Natural killer cell (primary cell): ENCODE measurements at regions not wholly inside any gene's neighbourhood (a gene's known extent, or its start where the extent isn't known, plus 50 kb on each side); places are given as distances from the start of the nearest gene placed in this dataset.

Experiments used
- ATAC-seq, 3 donors: fragments of 150-1000 bp in 2 of 3; fragments of 200-7000 bp in 1 of 3; cut with Tn5 transposase; 1 replicate in 1 of 3; 2 replicates in 2 of 3; pipeline ENCODE4 v1.10.0; 2021; ENCODE audit warnings: mild to moderate bottlenecking in 2 of 3, moderate library complexity in 2 of 3
- DNase-seq, 2 donors: peaks; one replicate each; pipeline versions ENCODE4 v3.0.0 to v3.0.0-alpha.2; 2013 to 2021; ENCODE audit warnings: mixed read lengths in 1 of 2
- H3K27ac ChIP-seq: one replicate; pipeline ENCODE4 v1.5.1; 2013; ENCODE audit warnings: mild to moderate bottlenecking, low read length
- H3K27me3 ChIP-seq: one replicate; pipeline ENCODE4 v1.6.1; 2013; ENCODE audit warnings: low read length; ENCODE audit not compliant: control insufficient read depth, insufficient read depth
- H3K36me3 ChIP-seq: one replicate; pipeline ENCODE4 v1.6.1; 2013; ENCODE audit warnings: low read length; ENCODE audit not compliant: control insufficient read depth, insufficient read depth
- H3K4me1 ChIP-seq: one replicate; pipeline ENCODE4 v1.6.1; 2013; ENCODE audit warnings: low read length; ENCODE audit not compliant: control insufficient read depth, insufficient read depth
- H3K4me3 ChIP-seq: one replicate; pipeline ENCODE4 v1.5.1; 2013; ENCODE audit warnings: low read length
- H3K9me3 ChIP-seq: one replicate; pipeline ENCODE4 v1.6.1; 2013; ENCODE audit warnings: low read length; ENCODE audit not compliant: control insufficient read depth, insufficient read depth
- H3K27ac Mint-ChIP-seq, 2 donors: one replicate each; pipeline ENCODE4 v1.8.0; 2022; ENCODE audit warnings: mild to moderate bottlenecking in 2 of 2, mixed read lengths in 2 of 2, moderate library complexity in 1 of 2
- H3K27me3 Mint-ChIP-seq, 2 donors: one replicate each; pipeline ENCODE4 v1.8.0; 2022; ENCODE audit warnings: low read depth in 2 of 2, mixed read lengths in 2 of 2
- H3K36me3 Mint-ChIP-seq: one replicate; pipeline ENCODE4 v1.8.0; 2022; ENCODE audit warnings: mixed read lengths
- H3K4me1 Mint-ChIP-seq, 2 donors: one replicate each; pipeline ENCODE4 v1.8.0; 2022; ENCODE audit warnings: mixed read lengths in 2 of 2
- H3K4me3 Mint-ChIP-seq: one replicate; pipeline ENCODE4 v1.8.0; 2022; ENCODE audit warnings: mild to moderate bottlenecking, moderate library complexity, mixed read lengths
- H3K9me3 Mint-ChIP-seq, 2 donors: one replicate each; pipeline ENCODE4 v1.8.0; 2022; ENCODE audit warnings: mixed read lengths in 2 of 2
- WGBS: methylation state at CpG from one replicate; pipeline ENCODE4 v1.1.7; 2013; ENCODE audit warnings: missing lambda C conversion rate; ENCODE audit not compliant: insufficient coverage; 5-methylcytosine and 5-hydroxymethylcytosine counted together
- intact Hi-C: fragments of 100-400 bp; cut with micrococcal nuclease; formaldehyde crosslinking; loops from one replicate; pipeline ENCODE4 v1.14.2; 2022
- TF ChIP-seq, protein P1 (sequence below): fragments of 200-600 bp; IDR thresholded peaks from one replicate; pipeline ENCODE4 v1.8.0; 2022; ENCODE audit warnings: antibody characterized with exemption

DNA sequence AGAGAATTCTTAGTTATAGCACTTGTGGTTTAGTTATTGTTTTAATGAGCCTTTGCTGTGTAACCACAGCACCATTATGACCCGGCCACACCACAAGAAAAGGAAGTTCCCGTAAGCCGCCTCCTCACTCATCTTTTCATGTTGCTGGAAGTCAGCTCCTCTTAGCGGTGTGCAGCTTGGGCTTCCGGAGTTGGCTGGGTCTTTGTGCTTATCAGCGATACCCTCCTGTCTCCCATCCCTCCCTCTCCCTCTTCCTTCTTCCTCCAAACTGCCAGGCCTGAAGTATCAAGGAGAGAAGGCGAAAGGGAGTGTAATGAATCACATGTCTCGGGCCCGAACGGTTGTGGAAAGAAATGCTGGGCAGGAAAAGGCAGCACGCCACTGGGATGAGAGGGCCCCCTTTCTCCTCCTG, 353.5 kb downstream of the MCTP2 start:
- no peak overlapping the region for H3K27ac Mint-ChIP-seq
- H3K9me3 Mint-ChIP-seq: no peaks in the 10 kb centered on the region
- peaks cover 31 to 40% of the 10 kb centered on the region in 2 donors for H3K4me1 Mint-ChIP-seq
- Histone ChIP-seq H3K27ac (no peak overlapping the region), H3K9me3 (no peaks in the 10 kb centered on the region), H3K36me3 (no peaks in the 10 kb centered on the region), H3K4me1 (peaks cover 22% of the 10 kb centered on the region), H3K4me3 (no peak overlapping the region), H3K27me3 (peaks cover 30% of the 10 kb centered on the region)
- WGBS: 0% methylated on average over 10 of the region's 11 CpGs
- H3K27me3 Mint-ChIP-seq: peaks cover 53 to 96% of the 10 kb centered on the region in 2 donors
- H3K4me3 Mint-ChIP-seq: peak overlapping the region; percentile 76
- H3K36me3 Mint-ChIP-seq: no peaks in the 10 kb centered on the region
- intact Hi-C loops: loop anchor here (5.0 kb wide), 1 partner anchor 707 kb away; no protein-coding TSS in a partner anchor
- ATAC-seq: peak; percentile 49 to 84 (median 59)
- DNase-seq: peak in 1 of 2 donors; percentile 70
- TF ChIP-seq, protein P1, sequence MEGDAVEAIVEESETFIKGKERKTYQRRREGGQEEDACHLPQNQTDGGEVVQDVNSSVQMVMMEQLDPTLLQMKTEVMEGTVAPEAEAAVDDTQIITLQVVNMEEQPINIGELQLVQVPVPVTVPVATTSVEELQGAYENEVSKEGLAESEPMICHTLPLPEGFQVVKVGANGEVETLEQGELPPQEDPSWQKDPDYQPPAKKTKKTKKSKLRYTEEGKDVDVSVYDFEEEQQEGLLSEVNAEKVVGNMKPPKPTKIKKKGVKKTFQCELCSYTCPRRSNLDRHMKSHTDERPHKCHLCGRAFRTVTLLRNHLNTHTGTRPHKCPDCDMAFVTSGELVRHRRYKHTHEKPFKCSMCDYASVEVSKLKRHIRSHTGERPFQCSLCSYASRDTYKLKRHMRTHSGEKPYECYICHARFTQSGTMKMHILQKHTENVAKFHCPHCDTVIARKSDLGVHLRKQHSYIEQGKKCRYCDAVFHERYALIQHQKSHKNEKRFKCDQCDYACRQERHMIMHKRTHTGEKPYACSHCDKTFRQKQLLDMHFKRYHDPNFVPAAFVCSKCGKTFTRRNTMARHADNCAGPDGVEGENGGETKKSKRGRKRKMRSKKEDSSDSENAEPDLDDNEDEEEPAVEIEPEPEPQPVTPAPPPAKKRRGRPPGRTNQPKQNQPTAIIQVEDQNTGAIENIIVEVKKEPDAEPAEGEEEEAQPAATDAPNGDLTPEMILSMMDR: no peak

DNA sequence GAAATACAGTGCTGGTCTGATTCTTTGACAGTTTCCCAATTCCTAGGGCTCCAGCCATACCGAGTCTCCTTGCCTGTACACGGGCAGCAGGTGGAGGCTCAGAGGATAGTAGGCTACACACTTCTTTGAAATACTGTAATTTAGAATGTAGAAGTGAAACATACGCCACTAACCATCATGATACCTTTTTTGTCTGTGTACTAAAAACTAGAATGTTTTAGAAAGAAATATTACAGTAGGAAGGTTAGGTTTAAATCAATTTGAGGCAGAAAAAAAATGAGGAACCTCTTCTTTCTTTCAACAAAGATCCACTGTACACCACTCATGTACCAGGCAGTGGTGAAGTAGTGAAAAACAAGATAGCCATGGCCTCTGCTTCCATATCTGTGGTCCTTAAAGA, 354.7 kb downstream of the MCTP2 start:
- H3K27me3 Mint-ChIP-seq: peaks cover 51 to 96% of the 10 kb centered on the region in 2 donors
- WGBS: 80% methylated on average over 2 of the region's 3 CpGs
- Histone ChIP-seq H3K9me3 (no peaks in the 10 kb centered on the region), H3K36me3 (no peaks in the 10 kb centered on the region), H3K27ac (no peak overlapping the region), H3K27me3 (peaks cover 29% of the 10 kb centered on the region), H3K4me3 (no peak overlapping the region), H3K4me1 (peaks cover 22% of the 10 kb centered on the region)
- H3K4me1 Mint-ChIP-seq: peaks cover 31 to 34% of the 10 kb centered on the region in 2 donors
- ATAC-seq (no peak), DNase-seq (no peak)
- TF ChIP-seq, protein P1: no peak
- H3K36me3 Mint-ChIP-seq: no peaks in the 10 kb centered on the region
- H3K27ac Mint-ChIP-seq: no peak overlapping the region
- intact Hi-C loops: no loop called here
- H3K4me3 Mint-ChIP-seq: no peak overlapping the region
- no peaks in the 10 kb centered on the region for H3K9me3 Mint-ChIP-seq

DNA sequence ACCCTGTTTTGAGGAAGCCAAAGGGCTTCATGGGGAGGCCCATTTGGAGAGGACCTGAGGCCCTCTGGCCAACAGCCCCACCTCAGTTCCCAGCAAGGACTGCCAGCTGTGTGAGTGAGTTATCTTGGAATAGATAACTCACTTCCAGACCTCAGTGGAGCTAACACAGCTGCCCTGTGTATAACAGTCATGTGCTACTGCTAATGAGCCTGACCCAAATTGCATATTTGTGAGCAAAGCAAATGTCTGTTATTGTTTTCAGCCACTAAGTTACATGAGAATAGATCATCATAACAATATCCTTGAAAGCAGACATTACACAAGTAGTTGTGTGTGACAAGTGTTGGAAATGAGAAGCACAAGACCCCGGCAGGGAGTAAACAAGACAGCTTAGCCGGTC, 355.8 kb downstream of the MCTP2 start:
- WGBS: 96% methylated on average over 2 of the region's 2 CpGs

More for the DNA sequence above, 355.8 kb downstream of the MCTP2 start:
- Histone ChIP-seq H3K27ac (no peak overlapping the region), H3K27me3 (peaks cover 26% of the 10 kb centered on the region), H3K36me3 (no peaks in the 10 kb centered on the region), H3K4me1 (peaks cover 20% of the 10 kb centered on the region), H3K4me3 (no peak overlapping the region), H3K9me3 (no peaks in the 10 kb centered on the region)
- H3K4me3 Mint-ChIP-seq: no peak overlapping the region
- H3K27me3 Mint-ChIP-seq: peaks cover 49 to 95% of the 10 kb centered on the region in 2 donors
- no peaks in the 10 kb centered on the region for H3K9me3 Mint-ChIP-seq
- DNase-seq: no peak
- no peaks in the 10 kb centered on the region for H3K36me3 Mint-ChIP-seq
- H3K27ac Mint-ChIP-seq: no peak overlapping the region
- ATAC-seq: no peak
- intact Hi-C loops: no loop called here
- TF ChIP-seq, protein P1: no peak
- H3K4me1 Mint-ChIP-seq: peaks cover 29% of the 10 kb centered on the region in 2 donors
